Mucosa of gallbladder (tissue), 1 donor: ENCODE measurements at regions not wholly inside any gene's neighbourhood (a gene's known extent, or its start where the extent isn't known, plus 50 kb on each side); places are given as distances from the start of the nearest gene placed in this dataset.

ENCODE experiments used
- DNase-seq: peaks from one replicate; pipeline ENCODE4 v3.0.0-alpha.2; 2020; ENCODE audit warnings: low spot score
- donor health status: DM: no; HTN: no; CAD: no.

GRCh38 chr2:128979182-128979581 lies 660.5 kb upstream of the HS6ST1 start:
- DNase-seq, result no peak

GRCh38 chr2:128980475-128980874 lies 661.8 kb upstream of the HS6ST1 start:
- no peak for DNase-seq

DNA sequence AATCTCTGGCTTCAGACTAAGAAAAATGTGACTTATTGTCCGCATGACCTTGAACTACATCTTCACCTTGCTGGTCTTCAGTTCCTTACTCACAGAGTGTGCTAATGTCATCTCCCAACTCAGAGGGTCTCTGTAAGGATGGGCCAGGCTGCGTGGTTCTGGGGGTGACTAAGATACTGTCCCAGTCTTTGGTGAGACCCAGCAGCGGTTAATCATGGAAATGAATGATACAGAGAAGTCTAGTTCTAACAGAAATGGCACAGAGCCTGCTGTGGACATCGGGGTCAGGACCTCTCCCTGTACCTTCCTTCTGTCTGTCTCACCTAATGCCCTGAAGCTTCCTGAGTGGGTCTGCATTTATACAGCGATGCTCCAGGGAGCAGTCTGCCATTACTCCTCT lies 662.7 kb upstream of the HS6ST1 start:
- no peak for DNase-seq

GRCh38 chr2:128982001-128982400 lies 663.3 kb upstream of the HS6ST1 start:
- no peak for DNase-seq

DNA sequence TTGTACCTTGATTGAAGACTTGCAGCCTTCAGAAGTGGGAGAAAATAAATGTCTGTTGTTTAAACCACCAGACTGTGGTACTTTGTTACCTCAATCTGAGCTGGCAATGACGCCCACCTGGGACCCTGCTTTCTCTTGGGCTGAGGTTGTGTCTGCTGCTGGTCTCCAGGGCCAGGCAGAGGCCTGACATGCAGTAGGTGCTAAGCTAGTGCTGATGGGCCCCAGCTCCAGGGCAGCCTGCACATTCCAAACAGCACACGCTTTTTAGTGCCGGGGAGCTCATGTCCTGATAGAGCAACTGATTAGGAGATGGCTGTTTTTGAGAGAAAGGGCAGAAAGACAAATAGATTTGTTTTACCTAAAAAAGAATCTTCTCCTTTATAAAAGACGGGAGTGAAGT lies 664.0 kb upstream of the HS6ST1 start:
- no peak for DNase-seq

- no peak for DNase-seq
These were observed 664.4 kb upstream of the HS6ST1 start for GRCh38 chr2:128983094-128983493.

DNA sequence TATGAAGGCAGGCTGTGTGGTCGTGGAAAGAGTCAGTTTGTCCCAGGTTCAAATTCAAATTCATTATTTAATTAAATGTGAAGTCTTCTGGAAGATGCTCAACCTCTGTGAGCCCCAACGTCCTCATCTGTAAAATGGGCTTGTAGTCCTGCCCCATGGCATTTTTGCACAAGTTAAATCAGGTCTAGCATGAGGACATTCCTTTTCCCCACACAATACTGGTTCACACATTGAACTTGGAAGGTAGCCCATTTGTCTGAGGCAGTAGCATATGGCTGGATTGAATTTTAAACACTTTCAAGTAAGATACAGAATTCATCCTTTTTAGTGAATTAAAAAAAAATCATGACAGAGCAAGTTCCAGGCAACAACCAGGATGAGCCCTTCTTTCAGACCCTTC lies 665.4 kb upstream of the HS6ST1 start:
- no peak for DNase-seq

GRCh38 chr2:128984855-128985254 lies 666.2 kb upstream of the HS6ST1 start:
- no peak for DNase-seq

DNA sequence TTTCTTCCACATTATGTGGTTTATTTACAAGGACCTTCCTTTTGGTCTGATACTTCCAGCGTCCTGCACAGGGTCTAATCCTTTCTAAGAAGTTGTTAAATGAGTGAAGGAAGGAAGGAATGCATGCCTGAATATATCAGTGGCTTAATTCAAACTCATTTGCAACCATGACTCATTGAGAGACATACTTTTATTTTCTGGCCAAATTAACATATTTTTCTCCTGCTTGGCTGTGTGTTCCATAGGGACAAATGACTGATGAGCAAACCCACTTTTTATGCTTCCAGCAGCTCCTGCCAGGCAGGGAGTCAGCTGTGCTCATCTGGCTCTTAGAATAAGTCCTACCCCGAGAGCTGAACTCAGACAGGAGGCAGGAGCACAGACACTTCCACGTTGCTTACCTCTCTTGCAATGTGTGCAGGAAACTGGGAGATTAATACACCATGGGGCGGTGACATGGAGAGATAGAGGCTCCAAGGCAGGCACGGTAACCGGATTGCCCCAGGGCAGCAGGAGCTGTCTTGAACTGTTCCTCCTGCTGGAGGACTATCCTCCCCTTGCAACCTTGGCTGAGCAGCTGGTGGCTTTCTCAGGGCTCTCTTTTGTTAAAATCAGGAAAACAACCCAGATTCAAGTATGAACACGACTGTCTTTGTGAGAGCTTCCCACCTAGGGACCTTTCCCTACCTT lies 667.5 kb upstream of the HS6ST1 start:
- peak; percentile 8 for DNase-seq

- peak; percentile 8 for DNase-seq
These were observed 668.2 kb upstream of the HS6ST1 start for GRCh38 chr2:128986867-128987268.

GRCh38 chr2:128988326-128988725 lies 669.7 kb upstream of the HS6ST1 start:
- peak; percentile 9 for DNase-seq

GRCh38 chr2:128988967-128989366 lies 670.3 kb upstream of the HS6ST1 start:
- DNase-seq, result no peak

DNA sequence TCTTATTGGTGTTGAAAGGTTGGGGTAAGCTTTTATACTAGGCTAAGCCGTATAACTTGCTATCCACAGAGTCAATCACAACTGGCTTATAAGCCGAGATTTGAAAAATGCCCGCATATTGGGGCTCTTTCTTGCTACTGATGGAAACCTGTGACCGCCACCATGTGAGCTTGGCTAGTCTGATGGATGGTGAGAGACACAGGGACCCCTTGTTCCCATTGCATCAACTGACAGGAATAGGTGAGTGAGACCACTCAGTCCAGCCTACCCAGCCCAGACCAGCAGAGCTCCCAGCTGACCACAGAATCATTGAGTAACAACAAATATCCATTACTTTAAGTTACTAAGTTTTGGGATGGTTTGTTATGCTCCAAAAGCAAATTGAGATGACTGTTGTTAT lies 676.4 kb upstream of the HS6ST1 start:
- no peak for DNase-seq

DNA sequence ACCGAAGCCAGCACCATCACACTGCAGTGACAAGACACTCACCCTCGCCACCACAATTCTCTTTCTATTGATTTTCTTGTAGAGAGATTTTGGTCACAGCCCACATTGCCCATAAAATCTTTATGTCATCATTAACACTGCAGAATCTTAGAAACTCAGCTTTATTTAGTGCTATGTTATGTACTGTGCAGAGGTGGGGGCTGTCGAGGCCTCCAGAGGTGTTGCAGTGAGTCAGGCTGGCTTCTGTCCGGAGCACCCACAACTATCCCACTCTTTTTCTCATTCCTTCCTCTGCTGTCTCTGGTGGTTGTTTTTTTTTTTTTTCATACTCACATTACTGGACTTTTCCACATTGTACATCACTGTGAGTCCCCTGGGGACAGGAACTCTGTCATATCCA lies 677.4 kb upstream of the HS6ST1 start:
- no peak for DNase-seq

GRCh38 chr2:128997166-128997866 lies 678.6 kb upstream of the HS6ST1 start:
- no peak for DNase-seq

GRCh38 chr2:129001926-129002325 lies 683.3 kb upstream of the HS6ST1 start:
- no peak for DNase-seq

- DNase-seq, result no peak
These were observed 684.1 kb upstream of the HS6ST1 start for GRCh38 chr2:129002751-129003150.

DNA sequence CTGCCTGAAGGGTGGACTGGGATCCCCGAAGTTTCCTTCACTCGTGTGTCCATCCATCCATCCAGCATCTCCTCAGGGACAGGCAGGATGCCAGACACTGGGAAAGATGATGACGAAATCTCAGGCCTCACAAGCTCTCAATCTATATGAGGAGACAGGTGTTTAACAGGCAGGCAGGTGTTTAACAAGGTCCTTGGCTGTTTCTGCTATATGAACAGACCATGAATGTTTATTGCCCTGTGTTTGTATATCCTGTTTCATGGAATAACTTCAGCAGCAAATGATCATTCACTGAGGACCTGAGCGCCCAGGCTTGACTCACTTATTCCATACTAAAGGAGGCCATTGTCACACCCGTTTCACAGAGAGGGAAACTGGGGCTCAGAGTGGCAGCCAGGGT lies 685.8 kb upstream of the HS6ST1 start:
- no peak for DNase-seq

GRCh38 chr2:129004940-129005490 lies 686.3 kb upstream of the HS6ST1 start:
- DNase-seq, result no peak

- peak; percentile 39 for DNase-seq
These were observed 687.6 kb upstream of the HS6ST1 start for GRCh38 chr2:129006135-129006886.

- no peak for DNase-seq
These were observed 688.2 kb upstream of the HS6ST1 start for GRCh38 chr2:129006901-129007300.

GRCh38 chr2:129008055-129008880 lies 689.6 kb upstream of the HS6ST1 start:
- DNase-seq, result peak; percentile 6
